GM18520 (cell line): ENCODE measurements at regions not wholly inside any gene's neighbourhood (a gene's known extent, or its start where the extent isn't known, plus 50 kb on each side); places are given as distances from the start of the nearest gene placed in this dataset.
"Not testable (repeated sequence)": the region's sequence is repeated elsewhere in the genome, so short reads cannot be mapped to it uniquely, and the experiment has no call there.

Source experiments
- ATAC-seq: cut with Tn5 transposase; IDR thresholded peaks from one replicate; pipeline ENCODE4 v1.9.1; 2021; ENCODE audit not compliant: unreplicated experiment

- no peak for ATAC-seq
Observed at GRCh38 chr9:7313389-7313788, 486.2 kb downstream of the DMAC1 start.

- not testable (repeated sequence) for ATAC-seq
Observed at GRCh38 chr9:7309051-7309450, 490.5 kb downstream of the DMAC1 start.

GRCh38 chr9:7305677-7306076, 493.9 kb downstream of the DMAC1 start:
- ATAC-seq = no peak

- ATAC-seq = no peak
Observed at GRCh38 chr9:7304627-7304995, 495.0 kb downstream of the DMAC1 start.

GRCh38 chr9:7303907-7304626, 495.5 kb downstream of the DMAC1 start:
- no peak for ATAC-seq

- ATAC-seq = peak; percentile 24
Observed at GRCh38 chr9:7300484-7300883, 499.1 kb downstream of the DMAC1 start.

- peak; percentile 99 for ATAC-seq
Observed at GRCh38 chr9:7298123-7298522, 501.5 kb downstream of the DMAC1 start.

- ATAC-seq = no peak
Observed at GRCh38 chr9:7297521-7297920, 502.1 kb downstream of the DMAC1 start.

- ATAC-seq = no peak
Observed at GRCh38 chr9:7293091-7293490, 506.5 kb downstream of the DMAC1 start.

GRCh38 chr9:7289773-7290172, 509.8 kb downstream of the DMAC1 start:
- no peak for ATAC-seq

- no peak for ATAC-seq
Observed at GRCh38 chr9:7287986-7288385, 511.6 kb downstream of the DMAC1 start.

- no peak for ATAC-seq
Observed at GRCh38 chr9:7287065-7287464, 512.5 kb downstream of the DMAC1 start.

- no peak for ATAC-seq
Observed at GRCh38 chr9:7286101-7286500, 513.5 kb downstream of the DMAC1 start.

GRCh38 chr9:7285199-7285598, 514.4 kb downstream of the DMAC1 start:
- ATAC-seq = no peak

- no peak for ATAC-seq
Observed at GRCh38 chr9:7284517-7284916, 515.1 kb downstream of the DMAC1 start.

- ATAC-seq = no peak
Observed at GRCh38 chr9:7284117-7284516, 515.5 kb downstream of the DMAC1 start.

GRCh38 chr9:7273575-7273974, 515.8 kb downstream of the KDM4C start:
- no peak for ATAC-seq

GRCh38 chr9:7266911-7267595, 509.3 kb downstream of the KDM4C start:
- ATAC-seq = no peak

GRCh38 chr9:7265181-7265580, 507.4 kb downstream of the KDM4C start:
- no peak for ATAC-seq

GRCh38 chr9:7259544-7260241, 501.9 kb downstream of the KDM4C start:
- no peak for ATAC-seq

- ATAC-seq = no peak
Observed at GRCh38 chr9:7258688-7259396, 501.1 kb downstream of the KDM4C start.
